ENCODE measurements at regions not wholly inside any gene's neighbourhood (a gene's known extent, or its start where the extent isn't known, plus 50 kb on each side); places are given as distances from the start of the nearest gene placed in this dataset.

DNA sequence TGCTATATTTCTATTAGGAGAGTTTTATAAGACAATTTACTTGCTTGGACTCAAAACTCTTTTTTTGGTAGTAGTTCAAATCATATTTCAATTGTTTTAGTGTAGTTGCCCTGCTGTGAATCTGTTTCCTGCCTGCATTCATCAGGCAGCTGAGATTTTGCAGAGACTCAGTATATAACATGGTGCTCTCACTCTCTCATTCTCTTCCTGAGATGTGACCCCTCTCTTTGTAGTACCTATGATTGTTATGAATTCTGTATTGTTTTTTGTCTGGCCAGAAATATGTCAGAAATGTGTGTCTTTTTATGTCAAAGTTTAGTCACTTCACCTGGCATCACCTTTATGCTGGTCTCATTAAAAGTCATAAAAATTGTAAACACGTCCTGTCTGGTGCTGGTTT, 374.0 kb downstream of the RAPGEF2 start:
- DNase-seq (ENCODE audit: extremely low spot score) = no peak
- POLR2A ChIA-PET = no interaction called here
- CTCF ChIA-PET = interaction anchor here (1.4 to 2.7 kb wide), 2 partner anchors 11 to 15 kb away, joined by 3 to 13 read pairs; no protein-coding TSS in a partner anchor
- TF ChIP-seq, protein P1, sequence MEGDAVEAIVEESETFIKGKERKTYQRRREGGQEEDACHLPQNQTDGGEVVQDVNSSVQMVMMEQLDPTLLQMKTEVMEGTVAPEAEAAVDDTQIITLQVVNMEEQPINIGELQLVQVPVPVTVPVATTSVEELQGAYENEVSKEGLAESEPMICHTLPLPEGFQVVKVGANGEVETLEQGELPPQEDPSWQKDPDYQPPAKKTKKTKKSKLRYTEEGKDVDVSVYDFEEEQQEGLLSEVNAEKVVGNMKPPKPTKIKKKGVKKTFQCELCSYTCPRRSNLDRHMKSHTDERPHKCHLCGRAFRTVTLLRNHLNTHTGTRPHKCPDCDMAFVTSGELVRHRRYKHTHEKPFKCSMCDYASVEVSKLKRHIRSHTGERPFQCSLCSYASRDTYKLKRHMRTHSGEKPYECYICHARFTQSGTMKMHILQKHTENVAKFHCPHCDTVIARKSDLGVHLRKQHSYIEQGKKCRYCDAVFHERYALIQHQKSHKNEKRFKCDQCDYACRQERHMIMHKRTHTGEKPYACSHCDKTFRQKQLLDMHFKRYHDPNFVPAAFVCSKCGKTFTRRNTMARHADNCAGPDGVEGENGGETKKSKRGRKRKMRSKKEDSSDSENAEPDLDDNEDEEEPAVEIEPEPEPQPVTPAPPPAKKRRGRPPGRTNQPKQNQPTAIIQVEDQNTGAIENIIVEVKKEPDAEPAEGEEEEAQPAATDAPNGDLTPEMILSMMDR (IDR thresholded peaks at IDR 0.05; ENCODE audit: control extremely low read depth, extremely low read depth, low read depth, missing control alignments) = no peak

- ChIA-PET POLR2A (no interaction called here), CTCF (no interaction called here)
- no peak for DNase-seq (ENCODE audit: extremely low spot score)
- TF ChIP-seq, protein P1 (IDR thresholded peaks at IDR 0.05; ENCODE audit: control extremely low read depth, extremely low read depth, low read depth, missing control alignments) = no peak
Observed at GRCh38 chr4:159480826-159481225, 377.9 kb downstream of the RAPGEF2 start.

DNA sequence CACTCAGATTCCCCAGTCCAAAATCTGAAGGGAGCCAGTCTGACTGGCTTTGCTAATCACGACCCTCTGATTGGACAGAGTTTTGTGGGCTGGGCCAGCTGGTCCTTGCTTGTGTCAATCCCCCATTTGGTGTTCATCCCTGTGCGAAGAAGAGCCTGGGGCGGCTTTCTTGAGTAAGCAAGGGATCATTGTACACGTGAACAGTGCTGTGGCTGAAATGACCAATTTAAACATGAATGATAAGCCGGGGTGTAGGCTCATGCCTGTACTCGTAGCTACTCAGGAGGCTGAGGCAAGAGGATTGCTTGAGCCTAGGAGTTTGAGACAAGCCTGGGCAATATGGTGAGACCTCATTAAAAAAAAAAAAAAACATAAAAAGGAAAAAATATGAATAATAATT, 379.1 kb downstream of the RAPGEF2 start:
- no peak for DNase-seq (ENCODE audit: extremely low spot score)
- POLR2A ChIA-PET = no interaction called here
- CTCF ChIA-PET = no interaction called here
- TF ChIP-seq, protein P1 (IDR thresholded peaks at IDR 0.05; ENCODE audit: control extremely low read depth, extremely low read depth, low read depth, missing control alignments) = no peak

GRCh38 chr4:159483110-159483781, 380.4 kb downstream of the RAPGEF2 start:
- ChIA-PET POLR2A (no interaction called here), CTCF (no interaction called here)
- no peak for DNase-seq (ENCODE audit: extremely low spot score)
- TF ChIP-seq, protein P1 (IDR thresholded peaks at IDR 0.05; ENCODE audit: control extremely low read depth, extremely low read depth, low read depth, missing control alignments) = no peak

DNA sequence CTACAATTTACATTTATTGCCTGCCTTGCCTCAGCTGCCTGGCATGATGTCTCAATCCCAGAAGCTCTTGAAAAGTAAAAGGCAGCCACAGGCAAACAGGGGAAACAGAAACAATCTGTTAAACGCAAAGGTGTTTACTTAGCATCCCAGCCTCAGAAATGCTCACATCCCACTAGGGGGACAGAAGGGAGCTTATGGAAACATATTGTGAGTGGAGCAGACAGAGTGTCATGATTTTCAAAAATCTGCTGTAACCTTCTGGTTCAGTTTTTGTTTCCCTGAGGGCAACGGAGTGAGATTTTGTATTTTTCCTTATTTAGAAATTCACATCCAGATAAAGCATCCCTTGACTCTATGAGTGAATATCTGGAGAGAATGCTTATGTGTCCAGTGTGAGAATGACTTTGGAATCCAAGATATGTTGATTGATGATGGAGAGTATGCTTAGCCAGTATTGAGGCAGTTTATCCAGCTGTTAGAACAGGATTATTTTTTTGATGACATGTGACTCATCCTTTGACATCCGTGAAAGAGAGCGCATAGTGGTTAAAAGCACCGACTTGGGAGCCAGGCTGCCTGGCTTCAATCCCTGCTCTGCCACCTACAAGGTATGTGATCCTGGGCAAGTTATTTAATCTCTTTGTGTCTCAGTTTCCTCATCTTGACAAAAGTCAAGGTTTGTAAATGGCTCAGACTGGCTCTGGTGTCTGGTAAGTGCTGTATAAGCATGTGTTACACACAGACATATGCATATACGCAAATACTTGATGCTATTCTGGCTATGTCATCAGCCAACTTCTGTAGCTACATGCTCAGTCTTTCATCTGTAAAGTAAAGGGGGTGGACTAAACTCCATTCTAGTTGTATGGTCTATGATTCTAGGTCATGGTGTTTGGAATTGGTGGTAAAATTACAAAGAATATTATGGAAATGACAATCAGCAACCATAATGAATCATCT, 381.2 kb downstream of the RAPGEF2 start:
- ChIA-PET POLR2A (no interaction called here), CTCF (interaction anchor here (1.2 to 2.9 kb wide), 2 partner anchors 12 to 17 kb away, joined by 4 to 10 read pairs; no protein-coding TSS in a partner anchor)
- TF ChIP-seq, protein P1 (IDR thresholded peaks at IDR 0.05; ENCODE audit: control extremely low read depth, extremely low read depth, low read depth, missing control alignments) = no peak
- DNase-seq (ENCODE audit: extremely low spot score) = no peak

DNA sequence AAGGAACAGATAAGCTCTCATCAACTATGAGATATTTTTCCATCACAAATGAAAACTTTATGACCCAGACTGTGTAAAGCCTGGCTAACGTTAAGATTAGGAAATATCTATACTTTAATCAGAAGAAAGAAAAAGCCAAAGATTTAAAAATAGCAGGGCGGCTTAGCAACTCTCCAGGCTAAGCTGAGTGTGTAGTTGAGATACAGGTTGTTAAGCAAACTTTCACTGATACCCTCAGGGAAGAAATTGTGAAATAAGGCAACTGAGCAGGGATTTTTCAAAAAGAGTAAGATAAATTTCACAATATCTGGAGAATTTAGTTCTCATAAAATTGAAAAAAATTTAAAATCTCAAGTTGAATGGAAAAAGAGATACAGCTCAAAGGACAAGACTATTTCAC, 382.0 kb downstream of the RAPGEF2 start:
- POLR2A ChIA-PET = no interaction called here
- TF ChIP-seq, protein P1 (IDR thresholded peaks at IDR 0.05; ENCODE audit: control extremely low read depth, extremely low read depth, low read depth, missing control alignments) = no peak
- DNase-seq (ENCODE audit: extremely low spot score) = no peak
- CTCF ChIA-PET = interaction anchor here (1.1 to 2.9 kb wide), 3 partner anchors 11 to 23 kb away, joined by 3 to 10 read pairs (median 4); no protein-coding TSS in a partner anchor
